ENCODE measurements at regions not wholly inside any gene's neighbourhood (a gene's known extent, or its start where the extent isn't known, plus 50 kb on each side); places are given as distances from the start of the nearest gene placed in this dataset.

- TF ChIP-seq FOXP2 (optimal IDR thresholded peaks at IDR 0.05; ENCODE audit: control extremely low read depth, extremely low read length, insufficient read depth), result no peak
- no peak for TF ChIP-seq POLR2AphosphoS5 (IDR thresholded peaks at IDR 0.05; ENCODE audit: borderline replicate concordance, low read depth, low read length)
- H3K4me3 ChIP-seq, result no peak overlapping the region
- no peaks in the 10 kb centered on the region for H3K36me3 ChIP-seq (ENCODE audit: insufficient read depth, low read length)
- no peak overlapping the region for H3K9ac ChIP-seq (ENCODE audit: insufficient read length)
- no peak overlapping the region for H3K27ac ChIP-seq
- no peaks in the 10 kb centered on the region for H3K9me3 ChIP-seq (ENCODE audit: low read depth, low read length)
- no peak for DNase-seq (ENCODE audit: low read depth, low spot score)
Measured at GRCh38 chr15:57767481-57767880, 61.0 kb downstream of the POLR2M start.

- H3K9me3 ChIP-seq (ENCODE audit: low read depth, low read length), result no peaks in the 10 kb centered on the region
- no peak overlapping the region for H3K4me3 ChIP-seq
- no peak overlapping the region for H3K9ac ChIP-seq (ENCODE audit: insufficient read length)
- no peaks in the 10 kb centered on the region for H3K36me3 ChIP-seq (ENCODE audit: insufficient read depth, low read length)
- H3K27ac ChIP-seq, result no peak overlapping the region
- no peak for TF ChIP-seq POLR2AphosphoS5 (IDR thresholded peaks at IDR 0.05; ENCODE audit: borderline replicate concordance, low read depth, low read length)
- TF ChIP-seq FOXP2 (optimal IDR thresholded peaks at IDR 0.05; ENCODE audit: control extremely low read depth, extremely low read length, insufficient read depth), result no peak
- TF ChIP-seq EZH2 (IDR thresholded peaks at IDR 0.05), result no peak
- DNase-seq (ENCODE audit: low read depth, low spot score), result no peak
Measured at GRCh38 chr15:57769266-57769665, 62.8 kb downstream of the POLR2M start.

DNA sequence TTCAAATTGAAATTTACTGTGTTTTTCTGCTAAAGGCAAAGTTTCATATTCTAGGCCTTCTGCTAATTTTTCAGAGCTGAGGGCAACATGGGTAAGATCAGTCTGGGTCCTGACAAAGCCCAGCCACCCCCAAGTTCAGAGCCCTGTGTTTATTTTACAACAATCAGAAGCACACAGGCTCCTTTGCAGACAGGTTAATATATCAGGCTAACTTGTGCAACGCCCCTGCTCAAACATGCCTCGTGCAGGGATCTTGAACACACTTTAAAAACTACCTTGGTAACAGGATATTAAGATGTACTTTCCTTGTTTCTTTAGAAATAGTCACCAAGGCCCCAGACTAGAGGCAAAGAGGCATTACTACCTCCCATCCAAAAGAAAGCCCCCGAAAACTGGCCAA, 64.0 kb downstream of the POLR2M start:
- H3K9ac ChIP-seq (ENCODE audit: insufficient read length), result no peak overlapping the region
- H3K4me3 ChIP-seq, result no peak overlapping the region

DNA sequence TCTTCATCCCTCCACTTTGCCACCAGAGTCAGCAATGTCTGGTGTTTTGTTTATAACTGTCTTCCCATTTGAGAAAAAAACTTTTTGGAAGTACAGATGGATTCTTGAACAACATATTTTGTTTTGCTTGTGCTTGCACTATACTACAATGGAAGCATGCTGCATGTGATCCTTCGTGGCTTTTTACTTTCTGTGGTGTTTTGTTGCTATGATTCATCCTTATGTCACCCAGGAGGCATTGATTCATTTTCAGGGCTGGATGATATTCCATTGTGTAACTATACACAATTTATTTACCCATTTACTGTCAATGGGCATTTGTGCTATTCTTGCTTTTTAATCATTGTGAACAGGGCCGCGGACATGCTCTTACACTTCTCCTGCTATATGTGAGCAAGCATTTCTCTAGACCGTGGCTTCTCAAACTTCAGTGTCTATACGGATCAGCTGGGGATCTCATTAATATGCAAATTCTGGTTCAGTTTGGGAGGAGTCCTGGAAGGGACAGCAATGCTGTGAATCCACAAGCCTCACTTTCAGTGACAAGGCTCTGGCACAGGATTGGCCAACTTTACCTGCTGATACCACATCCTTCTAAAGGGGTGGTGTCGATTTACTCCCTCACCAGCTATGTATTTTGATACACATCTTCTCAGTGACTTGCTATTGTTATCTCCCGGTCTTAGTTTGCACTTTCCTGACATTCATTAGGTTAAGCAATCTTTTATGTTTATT, 65.9 kb downstream of the POLR2M start:
- DNase-seq (ENCODE audit: low read depth, low spot score), result no peak
- H3K27ac ChIP-seq, result no peak overlapping the region
- no peak for TF ChIP-seq POLR2AphosphoS5 (IDR thresholded peaks at IDR 0.05; ENCODE audit: borderline replicate concordance, low read depth, low read length)
- TF ChIP-seq EZH2 (IDR thresholded peaks at IDR 0.05), result no peak
- no peak for TF ChIP-seq FOXP2 (optimal IDR thresholded peaks at IDR 0.05; ENCODE audit: control extremely low read depth, extremely low read length, insufficient read depth)
- H3K4me3 ChIP-seq, result no peak overlapping the region
- no peaks in the 10 kb centered on the region for H3K36me3 ChIP-seq (ENCODE audit: insufficient read depth, low read length)
- no peaks in the 10 kb centered on the region for H3K9me3 ChIP-seq (ENCODE audit: low read depth, low read length)
- no peak overlapping the region for H3K9ac ChIP-seq (ENCODE audit: insufficient read length)

More for the DNA sequence above, 64.0 kb downstream of the POLR2M start:
- H3K27ac ChIP-seq, result no peak overlapping the region
- no peak for DNase-seq (ENCODE audit: low read depth, low spot score)
- no peaks in the 10 kb centered on the region for H3K9me3 ChIP-seq (ENCODE audit: low read depth, low read length)
- H3K36me3 ChIP-seq (ENCODE audit: insufficient read depth, low read length), result no peaks in the 10 kb centered on the region
- TF ChIP-seq POLR2AphosphoS5 (IDR thresholded peaks at IDR 0.05; ENCODE audit: borderline replicate concordance, low read depth, low read length) (no peak), EZH2 (IDR thresholded peaks at IDR 0.05) (no peak), FOXP2 (optimal IDR thresholded peaks at IDR 0.05; ENCODE audit: control extremely low read depth, extremely low read length, insufficient read depth) (no peak)

DNA sequence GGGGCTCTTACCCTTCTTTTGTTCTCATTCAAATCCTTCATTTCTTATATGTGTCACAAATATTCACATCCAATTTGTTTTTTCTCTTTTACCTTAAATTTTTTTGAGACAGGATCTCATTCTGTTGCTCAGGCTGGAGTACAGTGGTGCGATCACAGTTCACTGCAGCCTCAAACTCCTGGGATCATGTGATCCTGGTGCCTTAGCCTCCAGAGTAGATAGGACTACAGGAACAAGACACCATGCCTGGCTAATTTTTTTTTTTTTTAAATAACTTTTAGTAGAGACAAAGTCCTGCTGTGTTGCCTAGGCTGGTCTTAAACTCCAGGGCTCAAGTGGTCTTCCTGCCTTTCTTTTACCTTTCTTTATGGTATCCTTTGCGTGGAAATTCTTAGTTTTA, 66.5 kb downstream of the POLR2M start:
- Histone ChIP-seq H3K9me3 (ENCODE audit: low read depth, low read length) (no peaks in the 10 kb centered on the region), H3K9ac (ENCODE audit: insufficient read length) (no peak overlapping the region), H3K4me3 (no peak overlapping the region), H3K36me3 (ENCODE audit: insufficient read depth, low read length) (no peaks in the 10 kb centered on the region), H3K27ac (no peak overlapping the region)
- no peak for TF ChIP-seq FOXP2 (optimal IDR thresholded peaks at IDR 0.05; ENCODE audit: control extremely low read depth, extremely low read length, insufficient read depth)
- TF ChIP-seq POLR2AphosphoS5 (IDR thresholded peaks at IDR 0.05; ENCODE audit: borderline replicate concordance, low read depth, low read length), result no peak
- TF ChIP-seq EZH2 (IDR thresholded peaks at IDR 0.05), result no peak
- no peak for DNase-seq (ENCODE audit: low read depth, low spot score)

GRCh38 chr15:57777003-57777402, 70.5 kb downstream of the POLR2M start:
- H3K4me3 ChIP-seq, result no peak overlapping the region
- no peak overlapping the region for H3K9ac ChIP-seq (ENCODE audit: insufficient read length)
- TF ChIP-seq POLR2AphosphoS5 (IDR thresholded peaks at IDR 0.05; ENCODE audit: borderline replicate concordance, low read depth, low read length) (no peak), FOXP2 (optimal IDR thresholded peaks at IDR 0.05; ENCODE audit: control extremely low read depth, extremely low read length, insufficient read depth) (no peak), EZH2 (IDR thresholded peaks at IDR 0.05) (no peak)
- H3K36me3 ChIP-seq (ENCODE audit: insufficient read depth, low read length), result no peaks in the 10 kb centered on the region
- no peaks in the 10 kb centered on the region for H3K9me3 ChIP-seq (ENCODE audit: low read depth, low read length)
- no peak for DNase-seq (ENCODE audit: low read depth, low spot score)
- no peak overlapping the region for H3K27ac ChIP-seq

- peak overlapping the region; percentile 43; the same call in 1 of the 2 replicates for H3K4me3 ChIP-seq
- TF ChIP-seq POLR2AphosphoS5 (IDR thresholded peaks at IDR 0.05; ENCODE audit: borderline replicate concordance, low read depth, low read length) (no peak), EZH2 (IDR thresholded peaks at IDR 0.05) (no peak), FOXP2 (optimal IDR thresholded peaks at IDR 0.05; ENCODE audit: control extremely low read depth, extremely low read length, insufficient read depth) (no peak)
- H3K27ac ChIP-seq, result no peak overlapping the region; the same call in 1 of the 2 replicates
- H3K36me3 ChIP-seq (ENCODE audit: insufficient read depth, low read length), result no peaks in the 10 kb centered on the region
- H3K9me3 ChIP-seq (ENCODE audit: low read depth, low read length), result no peaks in the 10 kb centered on the region
- no peak for DNase-seq (ENCODE audit: low read depth, low spot score)
- H3K9ac ChIP-seq (ENCODE audit: insufficient read length), result no peak overlapping the region
Measured at GRCh38 chr15:57780471-57780870, 74.0 kb downstream of the POLR2M start.

GRCh38 chr15:57782731-57783130, 76.2 kb downstream of the POLR2M start:
- Histone ChIP-seq H3K9me3 (ENCODE audit: low read depth, low read length) (no peaks in the 10 kb centered on the region), H3K36me3 (ENCODE audit: insufficient read depth, low read length) (no peaks in the 10 kb centered on the region), H3K27ac (no peak overlapping the region), H3K4me3 (no peak overlapping the region), H3K9ac (ENCODE audit: insufficient read length) (no peak overlapping the region)
- DNase-seq (ENCODE audit: low read depth, low spot score), result no peak
- TF ChIP-seq POLR2AphosphoS5 (IDR thresholded peaks at IDR 0.05; ENCODE audit: borderline replicate concordance, low read depth, low read length) (no peak), EZH2 (IDR thresholded peaks at IDR 0.05) (no peak), FOXP2 (optimal IDR thresholded peaks at IDR 0.05; ENCODE audit: control extremely low read depth, extremely low read length, insufficient read depth) (no peak)
